ENCODE measurements at regions not wholly inside any gene's neighbourhood (a gene's known extent, or its start where the extent isn't known, plus 50 kb on each side); places are given as distances from the start of the nearest gene placed in this dataset.

DNA sequence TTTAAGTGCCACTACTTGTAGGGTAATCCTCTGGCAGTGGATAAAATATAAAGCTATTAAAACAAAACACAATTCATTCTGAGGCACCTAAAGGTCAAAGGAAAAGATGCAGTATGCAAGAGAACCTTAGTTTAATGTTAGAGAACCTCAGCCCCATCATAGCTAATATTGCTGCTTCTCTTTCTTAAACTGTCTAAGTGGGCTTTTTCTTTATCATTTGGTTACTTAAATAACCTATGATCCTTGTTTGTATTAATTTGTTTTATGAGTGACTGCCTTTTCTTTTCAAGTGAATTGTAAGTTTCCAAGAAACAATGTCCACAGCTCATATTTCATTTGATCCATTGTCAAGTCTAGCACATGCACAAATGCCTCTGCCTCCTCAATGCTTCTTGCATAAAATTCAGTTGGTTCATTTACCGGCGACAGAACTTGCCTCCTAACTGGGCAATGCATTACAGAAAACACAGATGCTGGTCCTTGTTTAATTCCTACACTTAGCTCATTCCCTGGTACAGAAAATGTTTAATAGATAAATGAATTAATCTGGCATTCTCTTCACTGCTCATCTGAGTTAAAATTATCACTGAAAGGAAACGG is 1049.8 kb downstream of the OLFM4 start:
- TF ChIP-seq, protein P1, sequence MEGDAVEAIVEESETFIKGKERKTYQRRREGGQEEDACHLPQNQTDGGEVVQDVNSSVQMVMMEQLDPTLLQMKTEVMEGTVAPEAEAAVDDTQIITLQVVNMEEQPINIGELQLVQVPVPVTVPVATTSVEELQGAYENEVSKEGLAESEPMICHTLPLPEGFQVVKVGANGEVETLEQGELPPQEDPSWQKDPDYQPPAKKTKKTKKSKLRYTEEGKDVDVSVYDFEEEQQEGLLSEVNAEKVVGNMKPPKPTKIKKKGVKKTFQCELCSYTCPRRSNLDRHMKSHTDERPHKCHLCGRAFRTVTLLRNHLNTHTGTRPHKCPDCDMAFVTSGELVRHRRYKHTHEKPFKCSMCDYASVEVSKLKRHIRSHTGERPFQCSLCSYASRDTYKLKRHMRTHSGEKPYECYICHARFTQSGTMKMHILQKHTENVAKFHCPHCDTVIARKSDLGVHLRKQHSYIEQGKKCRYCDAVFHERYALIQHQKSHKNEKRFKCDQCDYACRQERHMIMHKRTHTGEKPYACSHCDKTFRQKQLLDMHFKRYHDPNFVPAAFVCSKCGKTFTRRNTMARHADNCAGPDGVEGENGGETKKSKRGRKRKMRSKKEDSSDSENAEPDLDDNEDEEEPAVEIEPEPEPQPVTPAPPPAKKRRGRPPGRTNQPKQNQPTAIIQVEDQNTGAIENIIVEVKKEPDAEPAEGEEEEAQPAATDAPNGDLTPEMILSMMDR (IDR thresholded peaks at IDR 0.05), result no peak
- no peak for TF ChIP-seq NR1H2 (CRISPR knock-in tag; IDR thresholded peaks at IDR 0.05)
- TF ChIP-seq, protein P2, sequence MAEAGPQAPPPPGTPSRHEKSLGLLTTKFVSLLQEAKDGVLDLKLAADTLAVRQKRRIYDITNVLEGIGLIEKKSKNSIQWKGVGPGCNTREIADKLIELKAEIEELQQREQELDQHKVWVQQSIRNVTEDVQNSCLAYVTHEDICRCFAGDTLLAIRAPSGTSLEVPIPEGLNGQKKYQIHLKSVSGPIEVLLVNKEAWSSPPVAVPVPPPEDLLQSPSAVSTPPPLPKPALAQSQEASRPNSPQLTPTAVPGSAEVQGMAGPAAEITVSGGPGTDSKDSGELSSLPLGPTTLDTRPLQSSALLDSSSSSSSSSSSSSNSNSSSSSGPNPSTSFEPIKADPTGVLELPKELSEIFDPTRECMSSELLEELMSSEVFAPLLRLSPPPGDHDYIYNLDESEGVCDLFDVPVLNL (CRISPR knock-in tag; IDR thresholded peaks at IDR 0.05; ENCODE audit: borderline replicate concordance, low read depth), result no peak
- TF ChIP-seq, protein P3, sequence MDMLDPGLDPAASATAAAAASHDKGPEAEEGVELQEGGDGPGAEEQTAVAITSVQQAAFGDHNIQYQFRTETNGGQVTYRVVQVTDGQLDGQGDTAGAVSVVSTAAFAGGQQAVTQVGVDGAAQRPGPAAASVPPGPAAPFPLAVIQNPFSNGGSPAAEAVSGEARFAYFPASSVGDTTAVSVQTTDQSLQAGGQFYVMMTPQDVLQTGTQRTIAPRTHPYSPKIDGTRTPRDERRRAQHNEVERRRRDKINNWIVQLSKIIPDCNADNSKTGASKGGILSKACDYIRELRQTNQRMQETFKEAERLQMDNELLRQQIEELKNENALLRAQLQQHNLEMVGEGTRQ (CRISPR knock-in tag; IDR thresholded peaks at IDR 0.05), result no peak
- TF ChIP-seq, protein P4, sequence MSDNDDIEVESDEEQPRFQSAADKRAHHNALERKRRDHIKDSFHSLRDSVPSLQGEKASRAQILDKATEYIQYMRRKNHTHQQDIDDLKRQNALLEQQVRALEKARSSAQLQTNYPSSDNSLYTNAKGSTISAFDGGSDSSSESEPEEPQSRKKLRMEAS (CRISPR knock-in tag; IDR thresholded peaks at IDR 0.05), result no peak
- TF ChIP-seq PRRX2 (CRISPR knock-in tag; IDR thresholded peaks at IDR 0.05), result no peak
- TF ChIP-seq, protein P5, sequence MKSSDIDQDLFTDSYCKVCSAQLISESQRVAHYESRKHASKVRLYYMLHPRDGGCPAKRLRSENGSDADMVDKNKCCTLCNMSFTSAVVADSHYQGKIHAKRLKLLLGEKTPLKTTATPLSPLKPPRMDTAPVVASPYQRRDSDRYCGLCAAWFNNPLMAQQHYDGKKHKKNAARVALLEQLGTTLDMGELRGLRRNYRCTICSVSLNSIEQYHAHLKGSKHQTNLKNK (CRISPR knock-in tag; IDR thresholded peaks at IDR 0.05), result no peak
- no peak for TF ChIP-seq ETV6 (CRISPR knock-in tag; IDR thresholded peaks at IDR 0.05)
- TF ChIP-seq TEAD1 (CRISPR knock-in tag; IDR thresholded peaks at IDR 0.05), result no peak
- TF ChIP-seq, protein P6, sequence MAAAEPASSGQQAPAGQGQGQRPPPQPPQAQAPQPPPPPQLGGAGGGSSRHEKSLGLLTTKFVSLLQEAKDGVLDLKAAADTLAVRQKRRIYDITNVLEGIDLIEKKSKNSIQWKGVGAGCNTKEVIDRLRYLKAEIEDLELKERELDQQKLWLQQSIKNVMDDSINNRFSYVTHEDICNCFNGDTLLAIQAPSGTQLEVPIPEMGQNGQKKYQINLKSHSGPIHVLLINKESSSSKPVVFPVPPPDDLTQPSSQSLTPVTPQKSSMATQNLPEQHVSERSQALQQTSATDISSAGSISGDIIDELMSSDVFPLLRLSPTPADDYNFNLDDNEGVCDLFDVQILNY (CRISPR knock-in tag; IDR thresholded peaks at IDR 0.05), result no peak
- TF ChIP-seq, protein P7, sequence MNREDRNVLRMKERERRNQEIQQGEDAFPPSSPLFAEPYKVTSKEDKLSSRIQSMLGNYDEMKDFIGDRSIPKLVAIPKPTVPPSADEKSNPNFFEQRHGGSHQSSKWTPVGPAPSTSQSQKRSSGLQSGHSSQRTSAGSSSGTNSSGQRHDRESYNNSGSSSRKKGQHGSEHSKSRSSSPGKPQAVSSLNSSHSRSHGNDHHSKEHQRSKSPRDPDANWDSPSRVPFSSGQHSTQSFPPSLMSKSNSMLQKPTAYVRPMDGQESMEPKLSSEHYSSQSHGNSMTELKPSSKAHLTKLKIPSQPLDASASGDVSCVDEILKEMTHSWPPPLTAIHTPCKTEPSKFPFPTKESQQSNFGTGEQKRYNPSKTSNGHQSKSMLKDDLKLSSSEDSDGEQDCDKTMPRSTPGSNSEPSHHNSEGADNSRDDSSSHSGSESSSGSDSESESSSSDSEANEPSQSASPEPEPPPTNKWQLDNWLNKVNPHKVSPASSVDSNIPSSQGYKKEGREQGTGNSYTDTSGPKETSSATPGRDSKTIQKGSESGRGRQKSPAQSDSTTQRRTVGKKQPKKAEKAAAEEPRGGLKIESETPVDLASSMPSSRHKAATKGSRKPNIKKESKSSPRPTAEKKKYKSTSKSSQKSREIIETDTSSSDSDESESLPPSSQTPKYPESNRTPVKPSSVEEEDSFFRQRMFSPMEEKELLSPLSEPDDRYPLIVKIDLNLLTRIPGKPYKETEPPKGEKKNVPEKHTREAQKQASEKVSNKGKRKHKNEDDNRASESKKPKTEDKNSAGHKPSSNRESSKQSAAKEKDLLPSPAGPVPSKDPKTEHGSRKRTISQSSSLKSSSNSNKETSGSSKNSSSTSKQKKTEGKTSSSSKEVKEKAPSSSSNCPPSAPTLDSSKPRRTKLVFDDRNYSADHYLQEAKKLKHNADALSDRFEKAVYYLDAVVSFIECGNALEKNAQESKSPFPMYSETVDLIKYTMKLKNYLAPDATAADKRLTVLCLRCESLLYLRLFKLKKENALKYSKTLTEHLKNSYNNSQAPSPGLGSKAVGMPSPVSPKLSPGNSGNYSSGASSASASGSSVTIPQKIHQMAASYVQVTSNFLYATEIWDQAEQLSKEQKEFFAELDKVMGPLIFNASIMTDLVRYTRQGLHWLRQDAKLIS (CRISPR knock-in tag; IDR thresholded peaks at IDR 0.05; ENCODE audit: borderline replicate concordance), result no peak
- TF ChIP-seq, protein P8, sequence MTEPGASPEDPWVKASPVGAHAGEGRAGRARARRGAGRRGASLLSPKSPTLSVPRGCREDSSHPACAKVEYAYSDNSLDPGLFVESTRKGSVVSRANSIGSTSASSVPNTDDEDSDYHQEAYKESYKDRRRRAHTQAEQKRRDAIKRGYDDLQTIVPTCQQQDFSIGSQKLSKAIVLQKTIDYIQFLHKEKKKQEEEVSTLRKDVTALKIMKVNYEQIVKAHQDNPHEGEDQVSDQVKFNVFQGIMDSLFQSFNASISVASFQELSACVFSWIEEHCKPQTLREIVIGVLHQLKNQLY (CRISPR knock-in tag; IDR thresholded peaks at IDR 0.05), result no peak
